ENCODE measurements at regions not wholly inside any gene's neighbourhood (a gene's known extent, or its start where the extent isn't known, plus 50 kb on each side); places are given as distances from the start of the nearest gene placed in this dataset.

DNA sequence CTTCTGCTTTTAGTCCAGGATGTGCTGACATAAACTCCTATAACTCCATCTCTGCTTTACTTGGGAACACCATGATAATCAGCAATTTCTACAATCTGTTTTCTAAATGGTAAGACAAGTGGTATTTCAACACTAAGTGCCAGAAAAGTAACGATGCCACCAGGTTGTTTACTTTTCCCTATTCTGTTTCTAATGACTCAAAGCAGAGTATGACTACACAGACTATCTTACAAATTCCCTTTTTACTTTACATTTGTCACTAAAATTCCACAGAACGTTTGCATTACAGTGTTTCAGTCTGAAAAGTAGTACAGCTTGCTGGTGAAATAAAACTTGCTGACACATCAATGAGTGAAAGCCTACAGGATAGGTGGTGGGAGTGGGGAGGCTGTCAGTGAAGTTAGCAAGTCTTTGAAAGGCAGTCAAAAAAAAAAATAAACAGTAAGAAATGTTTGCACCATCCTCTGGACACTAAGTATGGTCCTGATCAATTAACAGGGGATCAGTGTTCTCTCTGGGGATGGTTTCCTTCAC lies 186.5 kb downstream of the LURAP1L start:
- no peak overlapping the region for H3K4me3 Mint-ChIP-seq (ENCODE audit: low read depth)
- peaks cover 15% of the 10 kb centered on the region for H3K9me3 Mint-ChIP-seq (ENCODE audit: low read depth)
- no peak for DNase-seq (ENCODE audit: low spot score, unreplicated experiment)
- H3K27ac Mint-ChIP-seq = no peak overlapping the region
- H3K4me1 Mint-ChIP-seq (ENCODE audit: low read depth) = no peaks in the 10 kb centered on the region
- TF ChIP-seq, protein P1, sequence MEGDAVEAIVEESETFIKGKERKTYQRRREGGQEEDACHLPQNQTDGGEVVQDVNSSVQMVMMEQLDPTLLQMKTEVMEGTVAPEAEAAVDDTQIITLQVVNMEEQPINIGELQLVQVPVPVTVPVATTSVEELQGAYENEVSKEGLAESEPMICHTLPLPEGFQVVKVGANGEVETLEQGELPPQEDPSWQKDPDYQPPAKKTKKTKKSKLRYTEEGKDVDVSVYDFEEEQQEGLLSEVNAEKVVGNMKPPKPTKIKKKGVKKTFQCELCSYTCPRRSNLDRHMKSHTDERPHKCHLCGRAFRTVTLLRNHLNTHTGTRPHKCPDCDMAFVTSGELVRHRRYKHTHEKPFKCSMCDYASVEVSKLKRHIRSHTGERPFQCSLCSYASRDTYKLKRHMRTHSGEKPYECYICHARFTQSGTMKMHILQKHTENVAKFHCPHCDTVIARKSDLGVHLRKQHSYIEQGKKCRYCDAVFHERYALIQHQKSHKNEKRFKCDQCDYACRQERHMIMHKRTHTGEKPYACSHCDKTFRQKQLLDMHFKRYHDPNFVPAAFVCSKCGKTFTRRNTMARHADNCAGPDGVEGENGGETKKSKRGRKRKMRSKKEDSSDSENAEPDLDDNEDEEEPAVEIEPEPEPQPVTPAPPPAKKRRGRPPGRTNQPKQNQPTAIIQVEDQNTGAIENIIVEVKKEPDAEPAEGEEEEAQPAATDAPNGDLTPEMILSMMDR (IDR thresholded peaks at IDR 0.05; ENCODE audit: unreplicated experiment) = no peak
- H3K36me3 Mint-ChIP-seq (ENCODE audit: insufficient read depth) = peaks cover 4% of the 10 kb centered on the region
- no peaks in the 10 kb centered on the region for H3K27me3 Mint-ChIP-seq

DNA sequence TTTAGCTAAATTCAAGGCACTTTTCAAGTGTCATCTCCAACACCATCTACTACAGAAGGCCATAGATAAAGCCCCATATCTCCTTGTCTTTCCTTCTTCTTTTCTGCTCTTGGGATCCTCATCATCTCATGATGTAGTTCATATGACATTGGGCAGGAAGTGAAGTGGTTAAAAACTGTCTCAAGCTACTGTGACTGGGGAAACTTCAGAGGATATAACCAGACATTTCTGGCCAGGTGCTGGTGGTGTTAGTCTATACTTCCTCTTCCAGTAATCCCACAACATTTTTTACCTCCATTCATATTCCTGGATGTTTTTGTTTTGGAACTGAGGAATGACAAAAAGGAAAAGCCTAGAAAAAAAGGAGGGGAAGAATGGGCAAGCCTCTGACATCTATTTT lies 188.7 kb downstream of the LURAP1L start:
- Mint-ChIP-seq H3K4me1 (ENCODE audit: low read depth) (no peaks in the 10 kb centered on the region), H3K4me3 (ENCODE audit: low read depth) (no peak overlapping the region), H3K27me3 (no peaks in the 10 kb centered on the region), H3K36me3 (ENCODE audit: insufficient read depth) (peaks cover 2% of the 10 kb centered on the region), H3K27ac (no peak overlapping the region), H3K9me3 (ENCODE audit: low read depth) (peaks cover 5% of the 10 kb centered on the region)
- no peak for DNase-seq (ENCODE audit: low spot score, unreplicated experiment)
- TF ChIP-seq, protein P1 (IDR thresholded peaks at IDR 0.05; ENCODE audit: unreplicated experiment) = no peak

DNA sequence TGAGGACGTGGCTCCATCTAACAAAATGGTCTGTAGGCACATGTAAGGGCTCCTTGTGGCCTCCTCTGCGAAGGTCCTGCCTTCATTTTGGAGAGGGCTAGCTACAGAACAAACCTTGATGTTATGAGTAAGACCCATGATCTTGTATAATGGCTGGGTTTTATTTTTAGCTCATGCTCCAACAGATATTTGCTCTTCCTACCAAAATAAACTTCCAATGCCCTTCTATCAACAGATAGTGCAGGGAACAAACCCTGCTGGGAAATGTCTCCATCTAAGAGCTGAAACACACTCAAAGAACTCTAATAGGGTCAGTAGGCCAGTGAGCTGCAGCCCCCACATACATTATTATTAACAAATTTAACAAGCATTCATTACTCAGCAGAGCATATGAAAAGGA lies 189.5 kb downstream of the LURAP1L start:
- no peaks in the 10 kb centered on the region for H3K27me3 Mint-ChIP-seq
- no peak for DNase-seq (ENCODE audit: low spot score, unreplicated experiment)
- no peak overlapping the region for H3K27ac Mint-ChIP-seq
- no peaks in the 10 kb centered on the region for H3K9me3 Mint-ChIP-seq (ENCODE audit: low read depth)
- no peaks in the 10 kb centered on the region for H3K36me3 Mint-ChIP-seq (ENCODE audit: insufficient read depth)
- no peaks in the 10 kb centered on the region for H3K4me1 Mint-ChIP-seq (ENCODE audit: low read depth)
- no peak overlapping the region for H3K4me3 Mint-ChIP-seq (ENCODE audit: low read depth)
- TF ChIP-seq, protein P1 (IDR thresholded peaks at IDR 0.05; ENCODE audit: unreplicated experiment) = no peak

- Mint-ChIP-seq H3K27ac (no peak overlapping the region), H3K27me3 (no peaks in the 10 kb centered on the region), H3K4me1 (ENCODE audit: low read depth) (no peaks in the 10 kb centered on the region), H3K36me3 (ENCODE audit: insufficient read depth) (no peaks in the 10 kb centered on the region), H3K9me3 (ENCODE audit: low read depth) (no peaks in the 10 kb centered on the region), H3K4me3 (ENCODE audit: low read depth) (no peak overlapping the region)
- TF ChIP-seq, protein P1 (IDR thresholded peaks at IDR 0.05; ENCODE audit: unreplicated experiment) = no peak
- DNase-seq (ENCODE audit: low spot score, unreplicated experiment) = no peak
These were observed 190.5 kb downstream of the LURAP1L start for GRCh38 chr9:12965303-12965702.

DNA sequence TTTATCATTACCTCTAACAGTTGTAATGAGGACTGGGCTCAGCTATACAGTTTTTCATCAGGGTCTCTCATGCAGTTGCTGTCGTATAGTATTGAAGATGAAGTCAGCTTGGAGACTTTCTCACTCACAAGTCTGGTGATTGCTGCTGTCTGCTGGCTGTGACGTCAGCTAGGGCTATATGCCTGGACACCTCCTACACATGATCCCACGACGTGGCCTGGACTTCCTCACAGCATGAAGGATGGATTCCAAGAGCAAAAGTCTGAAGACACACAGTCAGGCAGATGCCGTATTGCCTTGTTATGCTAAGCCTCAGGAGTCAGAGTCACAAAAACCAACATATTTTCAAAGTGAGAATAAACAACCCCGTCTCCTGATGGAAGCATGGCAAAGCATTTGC lies 193.3 kb downstream of the LURAP1L start:
- Mint-ChIP-seq H3K27me3 (no peaks in the 10 kb centered on the region), H3K27ac (no peak overlapping the region), H3K4me1 (ENCODE audit: low read depth) (peaks cover 2% of the 10 kb centered on the region), H3K36me3 (ENCODE audit: insufficient read depth) (no peaks in the 10 kb centered on the region), H3K4me3 (ENCODE audit: low read depth) (no peak overlapping the region), H3K9me3 (ENCODE audit: low read depth) (no peaks in the 10 kb centered on the region)
- DNase-seq (ENCODE audit: low spot score, unreplicated experiment) = no peak
- TF ChIP-seq, protein P1 (IDR thresholded peaks at IDR 0.05; ENCODE audit: unreplicated experiment) = no peak
